Kidney capillary endothelial cell (primary cell): ENCODE measurements at regions not wholly inside any gene's neighbourhood (a gene's known extent, or its start where the extent isn't known, plus 50 kb on each side); places are given as distances from the start of the nearest gene placed in this dataset.

ENCODE experiments used
- DNase-seq: peaks from one replicate; pipeline ENCODE4 v3.0.0-alpha.2; 2018; ENCODE audit warnings: low spot score

- peak; percentile 72 for DNase-seq
Measured at GRCh38 chr4:145234091-145234706, 53.8 kb upstream of the OTUD4 start.

DNA sequence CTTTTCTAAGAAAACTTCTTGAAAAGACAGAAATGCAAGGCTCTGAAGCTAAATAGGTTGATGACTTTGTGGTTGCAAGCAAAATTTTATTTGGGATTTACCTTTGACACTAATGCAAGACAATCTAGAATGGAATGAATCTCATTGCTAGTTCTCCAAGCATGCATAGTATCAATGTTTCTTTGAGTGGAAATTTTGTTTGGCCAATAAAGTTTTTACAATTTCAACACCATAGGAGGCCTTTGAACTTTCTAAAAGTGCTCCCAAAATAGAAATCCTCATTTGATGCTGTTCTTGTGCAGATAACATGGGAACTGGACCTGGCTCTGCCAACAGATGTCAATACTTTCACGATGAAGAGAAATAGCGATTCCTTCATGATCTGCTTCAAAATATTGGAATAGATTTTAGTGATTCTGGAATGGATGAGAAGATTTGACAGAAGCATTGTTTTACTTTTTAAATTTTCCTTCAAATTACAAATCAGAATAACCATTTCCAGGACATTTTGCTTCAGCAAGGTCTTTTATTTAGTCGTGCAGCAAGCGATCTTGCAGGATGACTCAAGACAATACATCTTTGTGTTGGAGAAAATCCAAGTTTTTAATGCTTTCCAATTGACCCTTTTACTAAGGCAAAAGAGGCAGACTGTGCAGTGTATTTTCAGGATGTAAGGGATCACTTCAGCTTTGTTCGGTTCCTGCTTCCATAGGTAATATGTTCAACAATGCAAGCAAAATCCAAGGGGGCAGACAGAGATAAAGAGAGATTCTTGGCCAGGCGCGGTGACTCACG, 51.7 kb upstream of the OTUD4 start:
- DNase-seq = peak; percentile 49

DNA sequence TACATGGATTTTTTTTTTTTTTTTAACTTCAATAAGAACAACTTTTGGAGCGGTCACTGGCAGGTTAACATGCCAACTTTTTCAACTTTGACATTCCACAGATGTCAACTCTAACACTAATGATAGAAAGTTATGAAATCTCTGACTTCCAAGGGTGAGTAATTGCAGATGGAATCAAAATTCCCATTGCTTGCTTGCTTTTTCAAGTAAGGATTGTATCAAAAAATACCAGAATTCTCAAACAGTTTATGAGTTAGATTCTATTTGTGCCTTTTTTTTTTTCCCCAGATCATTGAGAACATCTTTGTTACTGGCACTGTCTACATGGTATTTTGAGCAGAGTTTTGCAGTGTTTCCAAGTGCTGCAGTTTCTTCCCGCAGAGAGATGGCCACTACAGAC, 50.3 kb upstream of the OTUD4 start:
- no peak for DNase-seq
